ENCODE measurements at regions not wholly inside any gene's neighbourhood (a gene's known extent, or its start where the extent isn't known, plus 50 kb on each side); places are given as distances from the start of the nearest gene placed in this dataset.

- no peak for DNase-seq
Observed at GRCh38 chr2:144333143-144333555, 186.8 kb downstream of the ZEB2 start.

GRCh38 chr2:144332356-144333142 lies 187.4 kb downstream of the ZEB2 start:
- DNase-seq: peak; percentile 90

GRCh38 chr2:144331674-144332355 lies 188.1 kb downstream of the ZEB2 start:
- peak in 1 of 2 donors; percentile 83 for DNase-seq

GRCh38 chr2:144330951-144331673 lies 188.8 kb downstream of the ZEB2 start:
- DNase-seq: peak; percentile 26

- no peak for DNase-seq
Observed at GRCh38 chr2:144329472-144329871, 190.4 kb downstream of the ZEB2 start.

DNA sequence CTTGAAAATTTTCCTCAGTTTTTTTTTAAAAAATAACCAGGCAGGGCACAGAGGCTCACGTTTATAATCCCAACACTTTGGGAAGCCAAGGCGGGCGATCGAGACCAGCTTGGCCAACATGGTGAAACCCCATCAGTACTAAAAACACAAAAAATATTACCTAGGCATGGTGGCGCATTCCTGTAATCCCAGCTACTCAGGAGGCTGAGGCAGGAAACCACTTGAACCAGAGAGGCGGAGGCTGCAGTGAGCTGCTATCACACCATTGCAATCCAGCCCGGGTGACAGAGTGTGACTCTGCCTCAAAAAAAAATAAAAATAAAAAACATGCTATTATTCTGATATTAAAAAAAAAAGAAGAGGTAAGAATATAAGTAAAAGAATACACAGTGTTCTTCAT lies 191.0 kb downstream of the ZEB2 start:
- DNase-seq: no peak

- DNase-seq: no peak
Observed at GRCh38 chr2:144326825-144327224, 193.1 kb downstream of the ZEB2 start.

- no peak for DNase-seq
Observed at GRCh38 chr2:144325086-144325485, 194.8 kb downstream of the ZEB2 start.

- DNase-seq: no peak
Observed at GRCh38 chr2:144324446-144325045, 195.4 kb downstream of the ZEB2 start.

DNA sequence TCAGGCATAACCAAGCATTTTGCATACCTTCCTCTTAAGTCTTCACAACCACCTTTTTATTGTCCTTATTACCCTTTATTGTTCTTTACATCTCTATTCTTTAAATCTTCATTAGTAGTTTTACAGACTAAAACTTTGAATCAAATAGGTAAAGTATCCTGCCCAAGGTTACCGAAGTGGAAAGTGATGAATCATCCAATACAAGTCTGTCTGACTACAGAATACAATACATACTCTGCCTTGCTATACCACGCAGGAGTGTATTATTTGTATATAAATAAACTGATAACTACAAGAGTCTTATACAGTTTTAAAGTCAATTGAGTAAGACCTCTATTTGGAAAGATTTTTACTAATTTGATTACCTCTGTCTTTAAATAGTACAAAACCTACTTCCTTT lies 196.0 kb downstream of the ZEB2 start:
- DNase-seq: no peak

GRCh38 chr2:144322379-144322778 lies 197.5 kb downstream of the ZEB2 start:
- DNase-seq: no peak

DNA sequence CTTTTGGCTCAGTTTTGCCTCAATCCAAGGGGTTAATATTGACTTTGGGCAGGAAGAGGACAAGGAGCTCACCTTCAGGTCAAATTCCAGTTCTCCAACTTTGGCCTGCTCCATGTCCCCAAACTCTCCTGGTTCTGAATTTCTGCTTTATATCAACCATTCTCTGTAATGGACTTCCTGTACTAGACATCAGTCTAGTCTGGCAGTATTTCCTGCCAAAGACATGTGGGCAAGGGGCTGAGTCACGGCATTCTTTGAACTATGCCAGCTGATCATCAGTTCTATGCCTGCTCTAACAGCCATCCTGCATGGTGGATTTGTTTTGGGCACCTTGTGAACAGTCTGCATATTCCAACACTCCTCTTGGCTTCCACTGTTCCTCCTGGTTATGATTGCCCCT lies 199.4 kb downstream of the ZEB2 start:
- DNase-seq: no peak

GRCh38 chr2:144317071-144317738 lies 202.7 kb downstream of the ZEB2 start:
- DNase-seq: no peak

DNA sequence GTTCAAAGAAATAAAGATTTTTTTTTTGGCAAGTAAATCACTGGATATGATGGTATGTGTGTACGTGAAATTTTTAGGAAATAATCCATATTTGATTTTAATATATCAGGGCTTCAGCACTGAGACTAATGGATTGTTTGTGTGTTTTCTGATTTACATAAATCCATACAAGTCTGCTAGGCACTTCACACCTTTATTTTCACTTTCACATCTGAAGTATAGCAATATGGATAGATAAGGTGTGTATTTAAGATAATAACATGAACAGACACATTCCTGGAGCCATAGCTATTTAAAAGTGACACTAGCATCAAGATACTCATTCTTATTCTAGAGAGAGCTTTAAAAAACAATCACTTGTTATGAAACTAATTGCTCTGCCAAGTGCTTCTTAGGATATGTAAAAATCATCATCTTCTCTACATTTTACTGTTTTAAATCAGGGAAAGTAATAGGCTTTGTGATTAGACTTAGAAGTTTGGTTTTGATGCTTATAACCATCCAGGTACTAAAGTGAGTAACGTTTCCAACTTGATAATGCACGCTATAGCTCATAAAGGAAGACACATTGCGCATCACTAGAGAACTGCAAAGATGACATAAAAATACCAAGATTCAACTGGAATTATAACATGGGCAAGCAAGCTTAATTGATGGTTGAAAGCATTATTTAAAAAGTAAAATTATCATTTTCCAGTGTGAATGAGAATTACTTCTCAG lies 208.9 kb downstream of the ZEB2 start:
- DNase-seq: no peak

- no peak for DNase-seq
Observed at GRCh38 chr2:144310484-144310883, 209.4 kb downstream of the ZEB2 start.

GRCh38 chr2:144307711-144308110 lies 212.2 kb downstream of the ZEB2 start:
- no peak for DNase-seq

DNA sequence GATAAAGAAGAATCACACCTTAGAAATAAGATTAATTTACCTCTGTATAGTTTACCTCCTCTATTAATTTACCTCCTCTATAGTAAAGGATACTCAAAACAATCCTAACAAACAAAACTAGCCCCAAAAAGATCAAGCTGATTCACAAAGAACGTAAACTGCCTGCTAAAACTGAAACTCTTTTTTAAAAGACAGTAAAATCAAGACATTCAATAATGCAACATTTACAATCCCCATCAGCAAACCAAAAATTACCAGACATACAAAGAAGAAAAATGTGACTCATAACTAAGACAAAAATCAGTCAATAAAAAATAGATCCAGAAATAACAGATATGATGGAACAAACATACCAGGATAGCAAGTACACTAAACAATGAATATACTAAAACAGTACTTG lies 215.7 kb downstream of the ZEB2 start:
- no peak for DNase-seq

DNA sequence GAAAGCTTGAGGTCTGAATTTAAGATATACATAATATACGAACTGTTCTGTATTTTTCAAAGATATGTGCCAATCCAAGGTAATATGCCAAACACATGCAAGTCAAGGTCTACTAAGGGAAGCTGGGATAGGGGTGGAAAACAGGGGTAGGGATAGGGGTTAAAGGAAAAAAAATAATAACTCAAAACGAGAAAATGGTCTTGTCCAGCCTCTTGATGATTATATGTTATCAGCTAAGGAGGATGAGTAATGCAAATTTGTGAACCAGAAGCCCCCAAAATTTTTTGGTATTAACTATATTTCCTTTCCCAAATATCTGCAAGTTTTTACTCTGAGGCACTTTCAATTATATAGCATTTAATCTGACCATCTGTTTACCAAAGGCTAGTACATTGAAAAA lies 219.3 kb downstream of the ZEB2 start:
- DNase-seq: no peak

DNA sequence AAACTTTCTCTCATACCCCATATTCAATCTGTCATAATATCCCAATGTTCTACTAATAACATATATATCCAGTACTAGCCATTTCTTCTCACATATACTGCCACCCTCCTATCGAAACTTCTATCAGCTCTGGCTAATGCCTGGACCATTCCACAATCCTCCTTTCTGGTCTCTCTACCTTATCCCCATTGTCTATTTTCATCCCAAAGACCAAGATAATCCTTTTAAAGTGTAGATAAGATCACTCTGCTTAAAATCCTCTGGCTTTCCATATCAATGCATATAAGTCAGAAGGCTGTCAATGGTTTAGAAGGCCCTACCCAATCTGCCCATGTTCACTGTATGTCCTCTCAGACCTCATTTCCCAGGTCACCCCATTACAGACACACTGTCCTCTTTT lies 229.6 kb downstream of the ZEB2 start:
- DNase-seq: no peak

DNA sequence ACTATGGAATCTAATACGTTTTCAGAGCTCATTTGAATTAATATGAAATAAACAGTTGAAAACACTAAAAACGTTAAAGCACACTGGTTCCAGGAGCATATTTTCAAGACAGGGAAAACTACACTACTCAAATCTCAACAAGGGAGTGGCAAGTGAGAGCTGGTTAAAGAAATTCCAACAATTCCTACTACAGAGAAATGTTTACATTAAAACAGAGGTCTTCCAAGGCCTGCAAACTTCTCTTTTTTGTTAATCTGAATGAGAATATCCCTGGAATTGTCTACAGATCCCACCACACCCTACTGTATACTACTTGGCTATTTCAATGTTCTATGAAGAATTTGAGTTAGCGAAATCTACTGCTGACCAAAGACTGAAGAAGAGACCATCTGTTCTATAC lies 231.5 kb downstream of the ZEB2 start:
- DNase-seq: no peak

GRCh38 chr2:144285324-144285723 lies 234.6 kb downstream of the ZEB2 start:
- DNase-seq: no peak
